GM10266 (cell line): ENCODE measurements at regions not wholly inside any gene's neighbourhood (a gene's known extent, or its start where the extent isn't known, plus 50 kb on each side); places are given as distances from the start of the nearest gene placed in this dataset.

Source experiments
- DNase-seq: peaks from one replicate; pipeline ENCODE4 v3.0.0; 2012; ENCODE audit errors: extremely low spot score
- CTCF ChIP-seq: IDR thresholded peaks from 2 replicates; pipeline ENCODE4 v1.5.1; 2012; ENCODE audit warnings: mild to moderate bottlenecking, low read depth; ENCODE audit not compliant: control insufficient read depth, insufficient read depth; ENCODE audit errors: missing control alignments

GRCh38 chr15:39454189-39454986, 126.5 kb upstream of the THBS1 start:
- DNase-seq: no peak
- no peak for TF ChIP-seq CTCF

GRCh38 chr15:39455471-39455991, 125.3 kb upstream of the THBS1 start:
- no peak for TF ChIP-seq CTCF
- DNase-seq: no peak

- DNase-seq: no peak
- TF ChIP-seq CTCF: no peak
These were observed 124.7 kb upstream of the THBS1 start for GRCh38 chr15:39456159-39456558.

GRCh38 chr15:39456582-39457330, 124.1 kb upstream of the THBS1 start:
- no peak for TF ChIP-seq CTCF
- DNase-seq: no peak

- DNase-seq: no peak
- TF ChIP-seq CTCF: no peak
These were observed 122.7 kb upstream of the THBS1 start for GRCh38 chr15:39458131-39458530.

GRCh38 chr15:39459548-39459947, 121.3 kb upstream of the THBS1 start:
- no peak for TF ChIP-seq CTCF
- DNase-seq: no peak

GRCh38 chr15:39460748-39461147, 120.1 kb upstream of the THBS1 start:
- TF ChIP-seq CTCF: no peak
- DNase-seq: no peak
